ENCODE measurements at regions not wholly inside any gene's neighbourhood (a gene's known extent, or its start where the extent isn't known, plus 50 kb on each side); places are given as distances from the start of the nearest gene placed in this dataset.

- no peak for TF ChIP-seq EZH2 (IDR thresholded peaks at IDR 0.05)
- no peak for TF ChIP-seq POLR2AphosphoS5 (IDR thresholded peaks at IDR 0.05; ENCODE audit: borderline replicate concordance, low read depth, low read length)
- TF ChIP-seq FOXP2 (optimal IDR thresholded peaks at IDR 0.05; ENCODE audit: control extremely low read depth, extremely low read length, insufficient read depth): no peak
These were observed 76.5 kb upstream of the DLX2 start for GRCh38 chr2:172179045-172179701.

Data from SK-N-MC (cell line).